Subcutaneous abdominal adipose tissue (tissue), 5 donors: ENCODE measurements at regions not wholly inside any gene's neighbourhood (a gene's known extent, or its start where the extent isn't known, plus 50 kb on each side); places are given as distances from the start of the nearest gene placed in this dataset.
"Not testable (repeated sequence)": the region's sequence is repeated elsewhere in the genome, so short reads cannot be mapped to it uniquely, and the experiment has no call there.

Experiments used
- H3K27ac ChIP-seq: one replicate; pipeline ENCODE4 v1.7.0; 2013; ENCODE audit warnings: low read depth, mild to moderate bottlenecking, inconsistent platforms, low read length, moderate library complexity
- H3K27me3 ChIP-seq, 5 donors: one replicate each; pipeline ENCODE4 v1.7.0; 2013; ENCODE audit warnings: low read length in 5 of 5, inconsistent platforms in 1 of 5; ENCODE audit not compliant: control insufficient read depth in 5 of 5, insufficient read depth in 4 of 5
- H3K36me3 ChIP-seq, 5 donors: one replicate each; pipeline ENCODE4 v1.7.0; 2013; ENCODE audit warnings: low read length in 5 of 5; ENCODE audit not compliant: control insufficient read depth in 5 of 5, insufficient read depth in 5 of 5
- H3K4me1 ChIP-seq, 5 donors: one replicate each; pipeline ENCODE4 v1.7.0; 2013; ENCODE audit warnings: low read length in 5 of 5, mild to moderate bottlenecking in 3 of 5, moderate library complexity in 1 of 5; ENCODE audit not compliant: control insufficient read depth in 5 of 5, insufficient read depth in 5 of 5
- H3K4me3 ChIP-seq, 5 donors: one replicate each; pipeline ENCODE4 v1.7.0; 2013; ENCODE audit warnings: low read length in 5 of 5, low read depth in 1 of 5
- H3K9ac ChIP-seq, 5 donors: one replicate each; pipeline ENCODE4 v1.7.0; 2013; ENCODE audit warnings: low read length in 5 of 5, mild to moderate bottlenecking in 4 of 5, moderate library complexity in 3 of 5
- H3K9me3 ChIP-seq, 5 donors: one replicate each; pipeline ENCODE4 v1.7.0; 2013; ENCODE audit warnings: low read length in 5 of 5; ENCODE audit not compliant: control insufficient read depth in 5 of 5
- donor health status: healthy.
- donor health status: healthy.
- donor health status: healthy.
- donor health status: healthy.
- donor health status: healthy.

GRCh38 chr12:33125755-33126154 is 229.2 kb upstream of the PKP2 start:
- H3K9me3 ChIP-seq, result no peaks in the 10 kb centered on the region
- no peak overlapping the region for H3K9ac ChIP-seq
- no peak overlapping the region for H3K4me3 ChIP-seq

GRCh38 chr12:33116284-33116683 is 219.7 kb upstream of the PKP2 start:
- H3K9ac ChIP-seq, result no peak overlapping the region
- no peak overlapping the region for H3K4me3 ChIP-seq
- H3K27ac ChIP-seq, result no peak overlapping the region
- H3K36me3 ChIP-seq, result no peaks in the 10 kb centered on the region
- H3K4me1 ChIP-seq, result no peaks in the 10 kb centered on the region
- H3K27me3 ChIP-seq, result no peaks in the 10 kb centered on the region
- H3K9me3 ChIP-seq, result no peaks in the 10 kb centered on the region

More at GRCh38 chr12:33125755-33126154, 229.2 kb upstream of the PKP2 start:
- Histone ChIP-seq H3K36me3 (no peaks in the 10 kb centered on the region), H3K4me1 (no peaks in the 10 kb centered on the region), H3K27me3 (no peaks in the 10 kb centered on the region), H3K27ac (no peak overlapping the region)

- Histone ChIP-seq H3K36me3 (no peaks in the 10 kb centered on the region), H3K27me3 (no peaks in the 10 kb centered on the region), H3K4me3 (no peak overlapping the region), H3K9ac (no peak overlapping the region), H3K9me3 (no peaks in the 10 kb centered on the region), H3K4me1 (no peaks in the 10 kb centered on the region), H3K27ac (no peak overlapping the region)
Observed at GRCh38 chr12:33115716-33116115, 219.1 kb upstream of the PKP2 start.

- Histone ChIP-seq H3K27me3 (no peaks in the 10 kb centered on the region), H3K9ac (no peak overlapping the region), H3K36me3 (no peaks in the 10 kb centered on the region), H3K9me3 (peaks cover 0 to 6% (median 0%) of the 10 kb centered on the region in 5 donors), H3K4me1 (no peaks in the 10 kb centered on the region), H3K27ac (no peak overlapping the region), H3K4me3 (no peak overlapping the region)
Observed at GRCh38 chr12:33111850-33112249, 215.3 kb upstream of the PKP2 start.

- not testable (repeated sequence) for H3K4me1 ChIP-seq, H3K27ac ChIP-seq, H3K27me3 ChIP-seq
Observed at GRCh38 chr12:33107827-33108226, 211.2 kb upstream of the PKP2 start.

GRCh38 chr12:33093534-33093933 is 197.0 kb upstream of the PKP2 start:
- Histone ChIP-seq H3K9ac (no peak overlapping the region), H3K36me3 (no peaks in the 10 kb centered on the region), H3K27me3 (no peaks in the 10 kb centered on the region), H3K9me3 (no peaks in the 10 kb centered on the region), H3K27ac (no peak overlapping the region), H3K4me1 (no peaks in the 10 kb centered on the region), H3K4me3 (no peak overlapping the region)

More at GRCh38 chr12:33107827-33108226, 211.2 kb upstream of the PKP2 start:
- H3K4me3 ChIP-seq, H3K9ac ChIP-seq, H3K9me3 ChIP-seq, H3K36me3 ChIP-seq: not testable (repeated sequence)

GRCh38 chr12:33087876-33088275 is 191.3 kb upstream of the PKP2 start:
- H3K36me3 ChIP-seq, H3K27ac ChIP-seq, H3K9ac ChIP-seq, H3K4me3 ChIP-seq, H3K27me3 ChIP-seq, H3K4me1 ChIP-seq, H3K9me3 ChIP-seq: not testable (repeated sequence)

- not testable (repeated sequence) for H3K27me3 ChIP-seq, H3K27ac ChIP-seq, H3K9ac ChIP-seq, H3K36me3 ChIP-seq, H3K4me3 ChIP-seq, H3K4me1 ChIP-seq
- peaks cover 0 to 24% (median 16%) of the 10 kb centered on the region in 5 donors for H3K9me3 ChIP-seq
Observed at GRCh38 chr12:33076401-33076800, 179.8 kb upstream of the PKP2 start.

GRCh38 chr12:33075130-33075766 is 178.7 kb upstream of the PKP2 start:
- not testable (repeated sequence) for H3K4me1 ChIP-seq, H3K4me3 ChIP-seq, H3K36me3 ChIP-seq, H3K9ac ChIP-seq, H3K27ac ChIP-seq, H3K27me3 ChIP-seq
- H3K9me3 ChIP-seq, result peaks cover 0 to 24% (median 16%) of the 10 kb centered on the region in 5 donors

GRCh38 chr12:33061844-33062243 is 165.3 kb upstream of the PKP2 start:
- peaks cover 0 to 11% (median 7%) of the 10 kb centered on the region in 5 donors for H3K9me3 ChIP-seq
- no peak overlapping the region for H3K4me3 ChIP-seq
- H3K27me3 ChIP-seq, result peaks cover 0 to 2% (median 0%) of the 10 kb centered on the region in 5 donors
- no peaks in the 10 kb centered on the region for H3K36me3 ChIP-seq
- no peaks in the 10 kb centered on the region for H3K4me1 ChIP-seq
- no peak overlapping the region for H3K9ac ChIP-seq
- H3K27ac ChIP-seq, result no peak overlapping the region
